Gastroesophageal sphincter (tissue), 3 donors: ENCODE measurements at regions not wholly inside any gene's neighbourhood (a gene's known extent, or its start where the extent isn't known, plus 50 kb on each side); places are given as distances from the start of the nearest gene placed in this dataset.

ENCODE experiments used
- CTCF ChIP-seq, 4 experiments: fragments of 200-600 bp in 2 of 4; fragments of 450-650 bp in 2 of 4; sonication (generic) in 1 of 4; IDR thresholded peaks; one replicate each; pipeline ENCODE4 v1.5.1; 2017 to 2019; ENCODE audit warnings: antibody characterized with exemption in 4 of 4, mild to moderate bottlenecking in 2 of 4, moderate library complexity in 2 of 4
- EP300 ChIP-seq: sonication (generic); formaldehyde crosslinking; IDR thresholded peaks from one replicate; pipeline ENCODE4 v1.6.1; 2017; ENCODE audit warnings: antibody characterized with exemption, mild to moderate bottlenecking
- POLR2AphosphoS5 ChIP-seq: sonication (generic); formaldehyde crosslinking; IDR thresholded peaks from one replicate; pipeline ENCODE4 v1.6.1; 2017; ENCODE audit warnings: antibody characterized with exemption

- TF ChIP-seq CTCF (IDR thresholded peaks at IDR 0.05) (no peak), POLR2AphosphoS5 (no peak), EP300 (no peak)
These were observed 603.6 kb downstream of the PSAT1 start for GRCh38 chr9:78900500-78900899.
